ENCODE measurements at regions not wholly inside any gene's neighbourhood (a gene's known extent, or its start where the extent isn't known, plus 50 kb on each side); places are given as distances from the start of the nearest gene placed in this dataset.

DNA sequence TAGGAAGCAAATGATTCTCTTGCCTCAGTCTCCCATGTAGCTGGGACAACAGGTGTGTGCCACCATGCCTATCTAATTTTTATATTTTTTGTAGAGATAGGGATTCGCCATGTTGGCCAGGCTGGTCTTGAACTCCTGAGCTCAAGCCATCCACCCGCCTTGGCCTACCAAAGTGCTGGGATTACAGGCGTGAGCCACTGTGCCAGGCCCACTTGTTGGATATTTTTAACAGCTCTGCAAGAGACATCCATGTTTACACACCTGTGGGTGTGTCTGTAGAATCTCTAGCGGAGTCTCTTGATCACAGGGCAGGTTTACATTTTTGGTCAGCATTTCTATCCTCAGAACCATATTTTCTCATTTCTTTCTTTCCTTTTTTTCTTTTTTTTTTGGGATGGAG, 53.1 kb upstream of the ZFP64 start:
- Histone ChIP-seq H3K27me3 (replicated peaks in 1 of 2; ENCODE audit: control insufficient read depth in 2 of 2, insufficient read depth in 2 of 2, low read length in 1 of 2) (no peaks in the 10 kb centered on the region), H3K9ac (ENCODE audit: control insufficient read depth, insufficient read depth, low read length) (no peak overlapping the region), H3K36me3 (ENCODE audit: control insufficient read depth in 2 of 2, insufficient read depth in 2 of 2, low read length in 1 of 2) (no peaks in the 10 kb centered on the region), H3K27ac (ENCODE audit: control insufficient read depth, insufficient read depth) (no peak overlapping the region), H3K79me2 (ENCODE audit: control insufficient read depth, insufficient read depth, low read length) (no peaks in the 10 kb centered on the region), H4K20me1 (ENCODE audit: control insufficient read depth, insufficient read depth) (no peaks in the 10 kb centered on the region), H3K4me2 (ENCODE audit: control insufficient read depth, insufficient read depth) (no peak overlapping the region), H3K9me3 (replicated peaks; ENCODE audit: control insufficient read depth, insufficient read depth, low read length) (no peaks in the 10 kb centered on the region), H2AFZ (ENCODE audit: control insufficient read depth, low read depth, low read length) (no peak overlapping the region), H3K4me1 (ENCODE audit: control insufficient read depth, insufficient read depth, low read length) (no peaks in the 10 kb centered on the region), H3K4me3 (no peak overlapping the region)
- intact Hi-C loops (cut with micrococcal nuclease; ENCODE audit: unreplicated experiment) (no loop called here), in situ Hi-C loops (cut with MboI) (no loop called here)
- RAD21 ChIA-PET (ENCODE audit: unreplicated experiment): no interaction called here
- POLR2A ChIA-PET: no interaction called here
- no peak for DNase-seq (ENCODE audit: low read depth, low spot score)
- CTCF ChIA-PET: interaction anchor here (0.7 to 1.5 kb wide), 6 partner anchors 9 to 1303 kb away, joined by 3 to 6 read pairs (median 3); no protein-coding TSS in a partner anchor
- 45% methylated on average over 4 of the region's 4 CpGs for WGBS (ENCODE audit: insufficient coverage, insufficient replicate concordance, low lambda C conversion rate, missing lambda C conversion rate)
- no peak for TF ChIP-seq KLF5 (IDR thresholded peaks at IDR 0.05; ENCODE audit: partially characterized antibody)
- TF ChIP-seq, protein P1, sequence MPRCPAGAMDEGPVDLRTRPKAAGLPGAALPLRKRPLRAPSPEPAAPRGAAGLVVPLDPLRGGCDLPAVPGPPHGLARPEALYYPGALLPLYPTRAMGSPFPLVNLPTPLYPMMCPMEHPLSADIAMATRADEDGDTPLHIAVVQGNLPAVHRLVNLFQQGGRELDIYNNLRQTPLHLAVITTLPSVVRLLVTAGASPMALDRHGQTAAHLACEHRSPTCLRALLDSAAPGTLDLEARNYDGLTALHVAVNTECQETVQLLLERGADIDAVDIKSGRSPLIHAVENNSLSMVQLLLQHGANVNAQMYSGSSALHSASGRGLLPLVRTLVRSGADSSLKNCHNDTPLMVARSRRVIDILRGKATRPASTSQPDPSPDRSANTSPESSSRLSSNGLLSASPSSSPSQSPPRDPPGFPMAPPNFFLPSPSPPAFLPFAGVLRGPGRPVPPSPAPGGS (IDR thresholded peaks at IDR 0.05; ENCODE audit: borderline replicate concordance, insufficient read depth, low read depth, low read length, poor library complexity, severe bottlenecking): no peak
- no peak for TF ChIP-seq ZSCAN29 (IDR thresholded peaks at IDR 0.05)
- TF ChIP-seq NBN (IDR thresholded peaks at IDR 0.05): no peak
- TF ChIP-seq, protein P2, sequence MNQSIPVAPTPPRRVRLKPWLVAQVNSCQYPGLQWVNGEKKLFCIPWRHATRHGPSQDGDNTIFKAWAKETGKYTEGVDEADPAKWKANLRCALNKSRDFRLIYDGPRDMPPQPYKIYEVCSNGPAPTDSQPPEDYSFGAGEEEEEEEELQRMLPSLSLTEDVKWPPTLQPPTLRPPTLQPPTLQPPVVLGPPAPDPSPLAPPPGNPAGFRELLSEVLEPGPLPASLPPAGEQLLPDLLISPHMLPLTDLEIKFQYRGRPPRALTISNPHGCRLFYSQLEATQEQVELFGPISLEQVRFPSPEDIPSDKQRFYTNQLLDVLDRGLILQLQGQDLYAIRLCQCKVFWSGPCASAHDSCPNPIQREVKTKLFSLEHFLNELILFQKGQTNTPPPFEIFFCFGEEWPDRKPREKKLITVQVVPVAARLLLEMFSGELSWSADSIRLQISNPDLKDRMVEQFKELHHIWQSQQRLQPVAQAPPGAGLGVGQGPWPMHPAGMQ (IDR thresholded peaks at IDR 0.05; ENCODE audit: borderline replicate concordance): no peak
- no peak for TF ChIP-seq NRF1 (conservative IDR thresholded peaks at IDR 0.05; ENCODE audit: low read depth, low read length)
- no peak for FAIRE-seq
- ATAC-seq: no peak
- BruUV-seq (replicated peaks): no TSS peak
- SMC1A ChIA-PET (ENCODE audit: uncharacterized antibody, unreplicated experiment): interaction anchor here (0.7 to 1.0 kb wide), 2 partner anchors 14 to 116 kb away, joined by 3 to 5 read pairs; no protein-coding TSS in a partner anchor

All from GM12878 (cell line).